Stomach (tissue), 4 donors: ENCODE measurements at regions not wholly inside any gene's neighbourhood (a gene's known extent, or its start where the extent isn't known, plus 50 kb on each side); places are given as distances from the start of the nearest gene placed in this dataset.

ENCODE experiments used
- CTCF ChIP-seq, 7 experiments: fragments of 450-650 bp in 4 of 7; fragments of 200-600 bp in 3 of 7; sonication (generic) in 3 of 7; IDR thresholded peaks; one replicate each; pipeline ENCODE4 v1.5.1; 2016 to 2019; ENCODE audit warnings: antibody characterized with exemption in 7 of 7, control low read depth in 2 of 7, mild to moderate bottlenecking in 1 of 7
- POLR2AphosphoS5 ChIP-seq, 3 donors: sonication (generic); formaldehyde crosslinking; IDR thresholded peaks; one replicate each; pipeline ENCODE4 v1.6.1; 2016; ENCODE audit warnings: antibody characterized with exemption in 3 of 3

- no peak for TF ChIP-seq CTCF (IDR thresholded peaks at IDR 0.05)
- no peak for TF ChIP-seq POLR2AphosphoS5 (IDR thresholded peaks at IDR 0.05)
These were observed 264.5 kb downstream of the EIPR1 start for GRCh38 chr2:3113122-3113521.
